MM.1S (cell line): ENCODE measurements at regions not wholly inside any gene's neighbourhood (a gene's known extent, or its start where the extent isn't known, plus 50 kb on each side); places are given as distances from the start of the nearest gene placed in this dataset.

ENCODE experiments used
- DNase-seq: peaks from one replicate; pipeline ENCODE4 v3.0.0-alpha.2; 2015
- H2AFZ ChIP-seq: fragments of 300-600 bp; sonication (generic); 2 replicates; pipeline ENCODE4 v1.6.0; 2016; ENCODE audit warnings: antibody characterized with exemption, low read length
- H3F3A ChIP-seq: fragments of 300-600 bp; sonication (generic); 2 replicates; pipeline ENCODE4 v1.6.1; 2016; ENCODE audit warnings: mild to moderate bottlenecking, antibody characterized with exemption, low read length, moderate library complexity, mixed read lengths; ENCODE audit not compliant: insufficient read depth
- H3K27ac ChIP-seq: fragments of 300-600 bp; sonication (generic); 2 replicates; pipeline ENCODE4 v1.5.1; 2016; ENCODE audit warnings: mild to moderate bottlenecking, low read length
- H3K27me3 ChIP-seq: fragments of 300-600 bp; sonication (generic); replicated peaks from 2 replicates; pipeline ENCODE4 v1.6.0; 2016; ENCODE audit warnings: low read length; ENCODE audit not compliant: insufficient read depth
- H3K36me3 ChIP-seq: fragments of 300-600 bp; sonication (generic); replicated peaks from 2 replicates; pipeline ENCODE4 v1.6.1; 2016; ENCODE audit warnings: mild to moderate bottlenecking, low read length, mixed read lengths; ENCODE audit not compliant: insufficient read depth
- H3K4me1 ChIP-seq: fragments of 300-600 bp; sonication (generic); 2 replicates; pipeline ENCODE4 v1.6.1; 2016; ENCODE audit warnings: low read length, mixed read lengths
- H3K4me2 ChIP-seq: fragments of 300-600 bp; sonication (generic); 2 replicates; pipeline ENCODE4 v1.6.0; 2016; ENCODE audit warnings: low read depth, low read length
- H3K4me3 ChIP-seq: fragments of 300-600 bp; sonication (generic); 2 replicates; pipeline ENCODE4 v1.5.1; 2016; ENCODE audit warnings: low read length, mixed read lengths
- H3K79me2 ChIP-seq: fragments of 300-600 bp; sonication (generic); 2 replicates; pipeline ENCODE4 v1.6.1; 2016; ENCODE audit warnings: mixed run types, low read length, mixed read lengths
- H3K9ac ChIP-seq: fragments of 300-600 bp; sonication (generic); 2 replicates; pipeline ENCODE4 v1.6.1; 2016; ENCODE audit warnings: low read length, mixed read lengths
- H3K9me2 ChIP-seq: fragments of 300-600 bp; sonication (generic); replicated peaks from 2 replicates; pipeline ENCODE4 v1.6.1; 2016; ENCODE audit warnings: mild to moderate bottlenecking, low read length, mixed read lengths; ENCODE audit not compliant: insufficient read depth
- H3K9me3 ChIP-seq: fragments of 300-600 bp; sonication (generic); replicated peaks from 2 replicates; pipeline ENCODE4 v1.6.1; 2016; ENCODE audit warnings: mild to moderate bottlenecking, low read length, mixed read lengths; ENCODE audit not compliant: insufficient read depth
- H4K20me1 ChIP-seq: fragments of 300-600 bp; sonication (generic); 2 replicates; pipeline ENCODE4 v1.6.1; 2016; ENCODE audit warnings: mild to moderate bottlenecking, low read length, moderate library complexity, mixed read lengths; ENCODE audit not compliant: insufficient read depth
- EZH2 ChIP-seq: fragments of 300-600 bp; sonication (generic); optimal IDR thresholded peaks from 2 replicates; pipeline ENCODE3; 2017; ENCODE audit warnings: low read depth, mild to moderate bottlenecking, antibody characterized with exemption, low read length, mixed read lengths
- EZH2phosphoT487 ChIP-seq: fragments of 300-600 bp; sonication (generic); IDR thresholded peaks from 2 replicates; pipeline ENCODE4 v1.6.1; 2018; ENCODE audit warnings: antibody characterized with exemption, low read length
- TF ChIP-seq, protein P1 (sequence below): fragments of 300-600 bp; sonication (generic); IDR thresholded peaks from 2 replicates; pipeline ENCODE4 v1.5.1; 2016; ENCODE audit warnings: antibody characterized with exemption, low read length, mixed read lengths

DNA sequence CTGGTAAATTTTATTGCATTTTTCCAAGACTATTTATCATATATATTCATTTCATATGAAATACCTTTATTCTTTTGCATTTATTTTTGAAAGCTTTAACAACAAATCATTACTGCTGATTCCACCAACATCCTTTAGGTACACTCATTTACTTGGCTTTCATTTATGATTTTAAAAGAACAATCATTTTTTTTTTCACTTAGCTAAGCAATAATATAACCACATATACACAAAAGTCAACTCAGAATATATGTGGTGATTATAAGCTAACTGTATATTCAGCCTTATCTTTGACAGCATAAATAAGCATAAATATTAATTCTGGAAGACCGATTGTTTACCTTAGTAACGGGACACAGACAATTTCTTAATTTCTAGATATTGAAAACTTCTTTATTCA lies 458.6 kb upstream of the ZNF385D start:
- no peaks in the 10 kb centered on the region for H3F3A ChIP-seq
- H3K4me1 ChIP-seq: no peaks in the 10 kb centered on the region
- TF ChIP-seq EZH2phosphoT487: no peak
- TF ChIP-seq EZH2: no peak
- TF ChIP-seq, protein P1, sequence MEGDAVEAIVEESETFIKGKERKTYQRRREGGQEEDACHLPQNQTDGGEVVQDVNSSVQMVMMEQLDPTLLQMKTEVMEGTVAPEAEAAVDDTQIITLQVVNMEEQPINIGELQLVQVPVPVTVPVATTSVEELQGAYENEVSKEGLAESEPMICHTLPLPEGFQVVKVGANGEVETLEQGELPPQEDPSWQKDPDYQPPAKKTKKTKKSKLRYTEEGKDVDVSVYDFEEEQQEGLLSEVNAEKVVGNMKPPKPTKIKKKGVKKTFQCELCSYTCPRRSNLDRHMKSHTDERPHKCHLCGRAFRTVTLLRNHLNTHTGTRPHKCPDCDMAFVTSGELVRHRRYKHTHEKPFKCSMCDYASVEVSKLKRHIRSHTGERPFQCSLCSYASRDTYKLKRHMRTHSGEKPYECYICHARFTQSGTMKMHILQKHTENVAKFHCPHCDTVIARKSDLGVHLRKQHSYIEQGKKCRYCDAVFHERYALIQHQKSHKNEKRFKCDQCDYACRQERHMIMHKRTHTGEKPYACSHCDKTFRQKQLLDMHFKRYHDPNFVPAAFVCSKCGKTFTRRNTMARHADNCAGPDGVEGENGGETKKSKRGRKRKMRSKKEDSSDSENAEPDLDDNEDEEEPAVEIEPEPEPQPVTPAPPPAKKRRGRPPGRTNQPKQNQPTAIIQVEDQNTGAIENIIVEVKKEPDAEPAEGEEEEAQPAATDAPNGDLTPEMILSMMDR: no peak

DNA sequence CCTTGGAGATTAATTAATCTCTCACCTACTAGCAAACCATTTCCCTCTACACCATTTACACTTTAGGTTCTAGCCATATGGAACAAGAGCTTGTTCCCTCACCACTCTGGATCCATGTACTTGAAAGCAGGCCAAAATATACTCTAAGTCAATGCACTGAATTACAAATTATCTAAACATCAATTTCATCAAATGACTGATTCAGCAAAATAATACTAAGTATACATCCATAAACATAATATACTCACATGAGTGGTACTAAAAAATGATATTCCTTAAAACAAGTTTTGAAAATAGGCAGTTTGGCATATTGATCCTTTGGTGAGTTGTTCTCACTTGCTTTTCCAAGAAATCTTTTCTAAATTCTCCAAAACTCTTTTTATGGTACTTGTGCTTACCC lies 459.7 kb upstream of the ZNF385D start:
- no peaks in the 10 kb centered on the region for H3K9me3 ChIP-seq
- no peak for DNase-seq
- no peaks in the 10 kb centered on the region for H3K27me3 ChIP-seq
- TF ChIP-seq EZH2phosphoT487: no peak
- TF ChIP-seq EZH2: no peak
- TF ChIP-seq, protein P1: no peak
- no peaks in the 10 kb centered on the region for H3K36me3 ChIP-seq
- H3K9ac ChIP-seq: no peak overlapping the region
- H2AFZ ChIP-seq: no peak overlapping the region
- no peaks in the 10 kb centered on the region for H3K9me2 ChIP-seq
- no peaks in the 10 kb centered on the region for H4K20me1 ChIP-seq
- no peak overlapping the region for H3K4me3 ChIP-seq
- no peak overlapping the region for H3K27ac ChIP-seq
- H3K4me1 ChIP-seq: no peaks in the 10 kb centered on the region
- H3K79me2 ChIP-seq: no peaks in the 10 kb centered on the region
- no peaks in the 10 kb centered on the region for H3F3A ChIP-seq
- no peak overlapping the region for H3K4me2 ChIP-seq

More for the DNA sequence above, 458.6 kb upstream of the ZNF385D start:
- Histone ChIP-seq H4K20me1 (no peaks in the 10 kb centered on the region), H3K36me3 (no peaks in the 10 kb centered on the region), H3K79me2 (no peaks in the 10 kb centered on the region), H3K9me3 (no peaks in the 10 kb centered on the region), H2AFZ (no peak overlapping the region), H3K27ac (no peak overlapping the region), H3K27me3 (no peaks in the 10 kb centered on the region), H3K9me2 (no peaks in the 10 kb centered on the region), H3K4me3 (no peak overlapping the region), H3K9ac (no peak overlapping the region), H3K4me2 (no peak overlapping the region)
- no peak for DNase-seq

DNA sequence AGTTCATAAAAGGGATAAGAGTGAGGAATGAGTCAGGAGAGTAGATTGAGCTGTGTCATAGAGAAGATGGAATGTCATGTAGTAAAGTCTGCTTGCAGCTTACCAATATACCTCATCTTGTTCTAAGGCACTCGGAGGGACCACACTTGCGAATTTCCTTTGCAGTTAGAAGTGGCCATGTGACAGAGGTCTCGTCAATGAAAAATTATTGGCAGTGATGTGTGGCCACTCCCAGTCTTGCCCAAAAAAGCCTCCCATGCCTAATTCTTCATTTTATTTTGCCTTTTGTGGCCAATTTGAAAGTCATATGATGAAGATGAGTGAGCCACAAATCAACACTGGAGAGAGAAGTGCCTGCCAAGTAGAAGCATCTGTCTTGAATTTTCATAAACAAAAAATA lies 465.6 kb upstream of the ZNF385D start:
- no peak overlapping the region for H3K27ac ChIP-seq
- no peaks in the 10 kb centered on the region for H3F3A ChIP-seq
- no peak overlapping the region for H3K4me2 ChIP-seq
- H3K4me1 ChIP-seq: no peaks in the 10 kb centered on the region
- H3K4me3 ChIP-seq: no peak overlapping the region
- H3K36me3 ChIP-seq: no peaks in the 10 kb centered on the region
- H4K20me1 ChIP-seq: no peaks in the 10 kb centered on the region
- no peak overlapping the region for H3K9ac ChIP-seq
- H3K27me3 ChIP-seq: no peaks in the 10 kb centered on the region
- no peaks in the 10 kb centered on the region for H3K9me3 ChIP-seq
- H3K79me2 ChIP-seq: no peaks in the 10 kb centered on the region
- TF ChIP-seq, protein P1: no peak
- TF ChIP-seq EZH2 (no peak), EZH2phosphoT487 (no peak)
- no peak overlapping the region for H2AFZ ChIP-seq
- DNase-seq: no peak
- H3K9me2 ChIP-seq: no peaks in the 10 kb centered on the region
